IMR-90 (cell line): ENCODE measurements at regions not wholly inside any gene's neighbourhood (a gene's known extent, or its start where the extent isn't known, plus 50 kb on each side); places are given as distances from the start of the nearest gene placed in this dataset.

Experiments
- ATAC-seq: fragments of 200-7000 bp; cut with Tn5 transposase; 2 replicates; pipeline ENCODE4 v1.9.1; 2020; ENCODE audit warnings: low read depth, mild to moderate bottlenecking, moderate library complexity
- BruUV-seq: library from RNA; stranded (reverse); fragments of 400-500 nt; replicated peaks from 2 replicates; lab custom pipeline; 2021; lab: Mats Ljungman, UMichigan
- CTCF ChIA-PET: fragments of 300-600 bp; formaldehyde crosslinking; extraction: SDS; loops from one replicate; lab custom pipeline; 2021; ENCODE audit warnings: antibody characterized with exemption; lab: Yijun Ruan, JAX
- POLR2A ChIA-PET: fragments of 300-600 bp; sonication (Branson Sonifier 250); formaldehyde crosslinking; loops from one replicate; lab custom pipeline; 2022; ENCODE audit warnings: antibody characterized with exemption; ENCODE audit not compliant: unreplicated experiment; lab: Charles Lee
- DNase-seq: peaks from one replicate; pipeline ENCODE4 v3.0.0; 2013
- H2AFZ ChIP-seq: replicated peaks from 2 replicates; pipeline ENCODE3; 2013; ENCODE audit warnings: low read length, mild to moderate bottlenecking; ENCODE audit not compliant: poor library complexity
- H2AK5ac ChIP-seq: 2 replicates; pipeline ENCODE4 v1.6.1; 2013; ENCODE audit warnings: low read depth, low read length, inconsistent platforms
- H2AK9ac ChIP-seq: replicated peaks from 2 replicates; pipeline ENCODE3; 2013; ENCODE audit warnings: mild to moderate bottlenecking, low read depth, low read length, moderate library complexity; ENCODE audit not compliant: poor library complexity
- H2BK120ac ChIP-seq: 2 replicates; pipeline ENCODE4 v1.6.1; 2013; ENCODE audit warnings: low read depth, low read length, inconsistent platforms
- H2BK15ac ChIP-seq: 3 replicates; pipeline ENCODE4 v1.6.1; 2013; ENCODE audit warnings: low read depth, low read length, inconsistent platforms
- H2BK20ac ChIP-seq: 2 replicates; pipeline ENCODE4 v1.6.1; 2013; ENCODE audit warnings: low read depth, mild to moderate bottlenecking, inconsistent platforms, low read length, moderate library complexity
- H2BK5ac ChIP-seq: 2 replicates; pipeline ENCODE4 v1.6.1; 2013; ENCODE audit warnings: mild to moderate bottlenecking, low read depth, low read length, inconsistent platforms; ENCODE audit not compliant: poor library complexity, severe bottlenecking
- H3K14ac ChIP-seq: replicated peaks from 2 replicates; pipeline ENCODE4 v1.6.1; 2013; ENCODE audit warnings: low read depth, low read length, inconsistent platforms
- H3K18ac ChIP-seq: 2 replicates; pipeline ENCODE4 v1.6.1; 2013; ENCODE audit warnings: low read depth, low read length, control low read depth
- H3K23ac ChIP-seq: 2 replicates; pipeline ENCODE4 v1.6.1; 2013; ENCODE audit warnings: low read depth, low read length, inconsistent platforms
- H3K27ac ChIP-seq: 2 replicates; pipeline ENCODE4 v1.5.1; 2013; ENCODE audit warnings: mild to moderate bottlenecking, control low read depth, low read length; ENCODE audit not compliant: insufficient read depth
- H3K27me3 ChIP-seq: 2 replicates; pipeline ENCODE4 v1.6.1; 2013; ENCODE audit warnings: low read length; ENCODE audit not compliant: control insufficient read depth, insufficient read depth
- H3K36me3 ChIP-seq: 2 replicates; pipeline ENCODE4 v1.6.1; 2013; ENCODE audit warnings: low read length, mixed read lengths; ENCODE audit not compliant: control insufficient read depth, insufficient read depth
- H3K4ac ChIP-seq: 2 replicates; pipeline ENCODE4 v1.6.1; 2013; ENCODE audit warnings: low read depth, low read length, inconsistent platforms
- H3K4me1 ChIP-seq: 2 replicates; pipeline ENCODE4 v1.6.1; 2013; ENCODE audit warnings: low read length, mixed read lengths; ENCODE audit not compliant: control insufficient read depth, insufficient read depth
- H3K4me2 ChIP-seq: 2 replicates; pipeline ENCODE4 v1.6.1; 2013; ENCODE audit warnings: low read depth, mild to moderate bottlenecking, control low read depth, low read length, moderate library complexity
- H3K4me3 ChIP-seq: 2 replicates; pipeline ENCODE4 v1.5.1; 2013; ENCODE audit warnings: low read depth, mild to moderate bottlenecking, control low read depth, low read length, moderate library complexity; ENCODE audit not compliant: insufficient read depth
- H3K56ac ChIP-seq: 2 replicates; pipeline ENCODE4 v1.6.1; 2013; ENCODE audit warnings: low read length, inconsistent platforms; ENCODE audit not compliant: insufficient read depth; ENCODE audit errors: extremely low read depth
- H3K79me1 ChIP-seq, 2 experiments: 2 replicates each; pipeline ENCODE4 v1.6.1; 2013; ENCODE audit warnings: low read length in 2 of 2, inconsistent platforms in 1 of 2, low read depth in 1 of 2
- H3K9ac ChIP-seq: 2 replicates; pipeline ENCODE4 v1.6.1; 2013; ENCODE audit warnings: low read depth, low read length, control low read depth
- H3K9me1 ChIP-seq: 2 replicates; pipeline ENCODE4 v1.6.1; 2013; ENCODE audit warnings: low read length, inconsistent platforms; ENCODE audit not compliant: insufficient read depth
- H3K9me3 ChIP-seq: 2 replicates; pipeline ENCODE4 v1.6.1; 2013; ENCODE audit warnings: low read length; ENCODE audit not compliant: control insufficient read depth, insufficient read depth
- H4K20me1 ChIP-seq: 2 replicates; pipeline ENCODE4 v1.6.1; 2013; ENCODE audit warnings: low read length, inconsistent platforms; ENCODE audit not compliant: insufficient read depth
- H4K5ac ChIP-seq: 2 replicates; pipeline ENCODE4 v1.6.1; 2013; ENCODE audit warnings: mild to moderate bottlenecking, low read depth, low read length, control low read depth
- H4K8ac ChIP-seq, 2 experiments: 2 replicates each; pipeline ENCODE4 v1.6.1; 2013; ENCODE audit warnings: low read depth in 2 of 2, low read length in 2 of 2, control low read depth in 1 of 2, inconsistent platforms in 1 of 2
- H4K91ac ChIP-seq: 2 replicates; pipeline ENCODE4 v1.6.1; 2013; ENCODE audit warnings: low read depth, low read length, inconsistent platforms; ENCODE audit not compliant: insufficient read depth
- BHLHE40 ChIP-seq: fragments of 150-350 bp; IDR thresholded peaks from 2 replicates; pipeline ENCODE4 v1.6.1; 2016; ENCODE audit warnings: mild to moderate bottlenecking, low read depth, low read length
- CEBPB ChIP-seq: IDR thresholded peaks from 2 replicates; pipeline ENCODE4 v1.6.1; 2012; ENCODE audit warnings: low read depth, low read length, improper control_type of control experiment
- CTCF ChIP-seq: conservative IDR thresholded peaks from 2 replicates; pipeline ENCODE4 v1.5.1; 2012; ENCODE audit warnings: mild to moderate bottlenecking, low read depth, low read length, improper control_type of control experiment
- FOS ChIP-seq: fragments of 150-350 bp; IDR thresholded peaks from 2 replicates; pipeline ENCODE4 v1.6.1; 2016; ENCODE audit warnings: low read depth, low read length
- MAFK ChIP-seq: IDR thresholded peaks from 2 replicates; pipeline ENCODE4 v1.6.1; 2012; ENCODE audit warnings: low read depth, low read length, improper control_type of control experiment
- MAZ ChIP-seq: IDR thresholded peaks from 2 replicates; pipeline ENCODE4 v1.6.1; 2012; ENCODE audit warnings: low read depth, mild to moderate bottlenecking, low read length, improper control_type of control experiment, moderate library complexity, borderline replicate concordance
- MXI1 ChIP-seq: IDR thresholded peaks from 2 replicates; pipeline ENCODE4 v1.6.1; 2012; ENCODE audit warnings: low read depth, mild to moderate bottlenecking, low read length, moderate library complexity, borderline replicate concordance
- NFE2L2 ChIP-seq: fragments of 150-350 bp; IDR thresholded peaks from 2 replicates; pipeline ENCODE4 v1.6.1; 2016; ENCODE audit warnings: low read depth, mild to moderate bottlenecking, low read length
- POLR2A ChIP-seq: IDR thresholded peaks from 2 replicates; pipeline ENCODE4 v1.6.1; 2012; ENCODE audit warnings: mild to moderate bottlenecking, low read depth, low read length
- RAD21 ChIP-seq: IDR thresholded peaks from 2 replicates; pipeline ENCODE4 v1.6.1; 2012; ENCODE audit warnings: low read length, improper control_type of control experiment
- RCOR1 ChIP-seq: IDR thresholded peaks from 2 replicates; pipeline ENCODE4 v1.6.1; 2012; ENCODE audit warnings: mild to moderate bottlenecking, low read length, improper control_type of control experiment; ENCODE audit not compliant: insufficient replicate concordance
- SMC3 ChIP-seq: fragments of 150-350 bp; IDR thresholded peaks from 2 replicates; pipeline ENCODE4 v1.6.1; 2016; ENCODE audit warnings: low read depth, mild to moderate bottlenecking, antibody characterized with exemption, low read length, moderate library complexity
- WGBS, 2 experiments: methylation state at CpG; one replicate each; pipeline versions ENCODE4 v1.1.5 to v1.1.7; 2013; ENCODE audit warnings: missing lambda C conversion rate in 2 of 2; ENCODE audit not compliant: insufficient read length in 1 of 2; ENCODE audit errors: extremely low coverage in 2 of 2; 5-methylcytosine and 5-hydroxymethylcytosine counted together
- dilution Hi-C: fragments of 300-500 bp; cut with HindIII; formaldehyde crosslinking; loops from one replicate; pipeline ENCODE4 v1.14.3; 2018; ENCODE audit warnings: low sequenced_read_pairs; ENCODE audit not compliant: unreplicated experiment
- in situ Hi-C: fragments of 300-500 bp; cut with MboI; formaldehyde crosslinking; loops from 3 replicates; pipeline ENCODE4 v1.14.3; 2019; ENCODE audit warnings: low sequenced_read_pairs, inconsistent platforms, mixed read lengths
- intact Hi-C: fragments of 100-400 bp; cut with micrococcal nuclease; formaldehyde crosslinking; loops from 2 replicates; pipeline ENCODE4 v1.10.0; 2022

DNA sequence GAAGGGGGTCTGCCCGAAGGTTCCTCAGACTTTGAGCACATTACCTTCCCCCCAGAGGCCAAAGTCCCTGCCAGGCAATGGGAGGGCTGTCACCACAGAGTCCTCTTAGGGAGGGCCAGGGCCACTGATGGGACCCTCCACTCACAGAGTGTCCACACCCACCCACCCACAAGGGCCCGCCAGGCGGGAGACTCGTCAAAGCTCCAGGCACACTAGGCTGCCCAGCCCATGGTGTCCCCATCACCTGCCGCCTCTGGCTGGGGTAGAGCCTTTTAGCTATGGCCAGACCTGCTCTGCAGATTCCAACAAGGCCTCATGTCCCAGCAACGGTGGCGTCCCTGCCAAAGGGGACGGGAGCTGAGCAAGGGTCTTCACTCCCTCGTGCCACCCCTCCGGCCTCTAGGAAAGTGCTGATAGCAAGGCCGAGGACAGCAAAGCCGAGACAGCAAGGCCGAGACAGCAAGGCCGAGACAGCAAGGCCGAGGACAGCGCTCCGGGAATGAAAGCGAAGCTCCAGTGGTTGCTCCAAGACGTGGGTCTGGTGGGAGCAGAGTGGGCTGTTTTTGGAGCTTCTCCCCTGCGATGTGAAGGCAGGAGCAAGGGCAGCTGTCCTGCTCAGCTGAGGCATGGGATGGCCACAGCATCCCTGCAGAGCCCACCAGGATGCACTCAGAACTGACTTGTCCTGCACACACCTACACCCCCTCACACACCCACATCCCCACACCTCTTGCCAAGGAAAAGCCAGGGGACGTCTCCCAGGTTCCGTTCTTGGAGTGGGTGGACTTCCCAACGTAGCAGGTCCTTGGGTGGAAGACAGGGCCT lies 123.4 kb downstream of the CRYAA start:
- Histone ChIP-seq H3K9me3 (peaks cover 14% of the 10 kb centered on the region), H3K14ac (no peak overlapping the region), H3K79me1 (no peaks in the 10 kb centered on the region), H3K9me1 (no peaks in the 10 kb centered on the region), H3K27me3 (peaks cover 27% of the 10 kb centered on the region), H2BK5ac (no peak overlapping the region), H3K4me2 (no peak overlapping the region), H4K20me1 (no peaks in the 10 kb centered on the region), H2AFZ (no peak overlapping the region), H4K91ac (no peak overlapping the region), H3K4ac (no peak overlapping the region), H3K23ac (no peak overlapping the region), H3K9ac (no peak overlapping the region), H2AK9ac (no peak overlapping the region), H4K8ac (no peak overlapping the region), H2BK15ac (no peak overlapping the region), H4K5ac (no peak overlapping the region), H3K27ac (no peak overlapping the region), H2BK120ac (no peak overlapping the region), H3K18ac (no peak overlapping the region), H2AK5ac (no peak overlapping the region), H2BK20ac (no peak overlapping the region), H3K36me3 (no peaks in the 10 kb centered on the region), H3K4me3 (no peak overlapping the region), H3K4me1 (no peaks in the 10 kb centered on the region; the same call in 1 of the 2 replicates), H3K56ac (no peak overlapping the region)
- POLR2A ChIA-PET, result no interaction called here
- intact Hi-C loops, result no loop called here
- no TSS peak for BruUV-seq
- TF ChIP-seq NFE2L2, result no peak
- TF ChIP-seq FOS, result no peak
- TF ChIP-seq POLR2A, result no peak
- TF ChIP-seq CTCF, result no peak
- TF ChIP-seq MAFK, result no peak
- no peak for TF ChIP-seq RCOR1
- no peak for TF ChIP-seq SMC3
- no peak for TF ChIP-seq MXI1
- TF ChIP-seq RAD21, result no peak
- TF ChIP-seq MAZ, result no peak
- no peak for TF ChIP-seq BHLHE40
- no peak for TF ChIP-seq CEBPB
- ATAC-seq (no peak), DNase-seq (no peak)
- dilution Hi-C loops, result no loop called here
- in situ Hi-C loops, result no loop called here
- 73% methylated on average over 12 of the region's 23 CpGs; no CpG with 5 or more reads in 1 of the 2 experiments for WGBS, 2 experiments
- CTCF ChIA-PET, result interaction anchor here (0.7 kb wide), 1 partner anchor 29 kb away, joined by 4 read pairs; no protein-coding TSS in a partner anchor
